ENCODE measurements at regions not wholly inside any gene's neighbourhood (a gene's known extent, or its start where the extent isn't known, plus 50 kb on each side); places are given as distances from the start of the nearest gene placed in this dataset.
"Not testable (repeated sequence)": the region's sequence is repeated elsewhere in the genome, so short reads cannot be mapped to it uniquely, and the experiment has no call there.

DNA sequence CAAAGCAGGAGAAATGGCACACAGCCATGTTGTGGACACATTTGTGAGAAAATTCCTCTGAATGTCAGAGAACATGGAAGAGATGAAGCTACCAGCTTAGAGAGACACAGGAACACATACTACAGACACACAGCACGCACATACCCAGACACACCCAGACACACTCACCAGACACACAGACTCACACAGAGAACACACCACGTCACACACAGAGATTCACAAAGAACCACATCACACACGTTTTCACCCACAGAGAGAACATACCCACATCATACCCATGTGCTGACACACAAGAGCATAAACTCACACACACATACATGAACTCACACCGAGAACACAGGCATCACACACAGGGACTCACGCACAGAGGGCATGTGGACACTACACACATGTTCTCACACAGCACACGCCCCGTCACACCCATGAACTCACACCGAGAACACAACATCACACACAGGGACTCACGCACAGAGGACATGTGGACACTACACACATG, 124.9 kb downstream of the METRNL start:
- DNase-seq: no peak

DNA sequence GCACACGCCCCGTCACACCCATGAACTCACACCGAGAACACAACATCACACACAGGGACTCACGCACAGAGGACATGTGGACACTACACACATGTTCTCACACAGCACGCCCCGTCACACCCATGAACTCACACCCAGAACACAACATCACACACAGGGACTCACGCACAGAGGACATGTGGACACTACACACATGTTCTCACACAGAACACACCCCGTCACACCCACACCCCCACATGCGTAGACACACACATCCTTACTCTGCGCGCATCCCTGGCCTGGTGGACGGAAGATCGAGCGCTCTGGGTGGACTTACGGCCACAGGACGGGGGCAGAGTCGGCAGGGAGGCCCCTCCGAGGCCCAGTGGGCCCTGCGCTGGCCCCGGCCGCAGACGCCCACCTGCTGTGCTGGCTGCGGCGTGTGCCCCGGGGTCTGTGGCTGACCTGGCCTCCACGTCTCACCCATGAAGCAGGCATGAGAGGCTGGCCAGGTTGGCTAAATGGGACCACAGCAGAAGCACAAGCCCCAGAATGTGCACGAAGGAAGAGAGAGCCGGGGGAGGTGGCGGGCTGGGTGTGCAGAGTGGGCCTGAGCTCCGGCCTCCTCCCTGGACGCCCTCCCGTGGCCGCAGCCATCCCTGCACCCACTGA, 125.5 kb downstream of the METRNL start:
- DNase-seq: not testable (repeated sequence)

DNA sequence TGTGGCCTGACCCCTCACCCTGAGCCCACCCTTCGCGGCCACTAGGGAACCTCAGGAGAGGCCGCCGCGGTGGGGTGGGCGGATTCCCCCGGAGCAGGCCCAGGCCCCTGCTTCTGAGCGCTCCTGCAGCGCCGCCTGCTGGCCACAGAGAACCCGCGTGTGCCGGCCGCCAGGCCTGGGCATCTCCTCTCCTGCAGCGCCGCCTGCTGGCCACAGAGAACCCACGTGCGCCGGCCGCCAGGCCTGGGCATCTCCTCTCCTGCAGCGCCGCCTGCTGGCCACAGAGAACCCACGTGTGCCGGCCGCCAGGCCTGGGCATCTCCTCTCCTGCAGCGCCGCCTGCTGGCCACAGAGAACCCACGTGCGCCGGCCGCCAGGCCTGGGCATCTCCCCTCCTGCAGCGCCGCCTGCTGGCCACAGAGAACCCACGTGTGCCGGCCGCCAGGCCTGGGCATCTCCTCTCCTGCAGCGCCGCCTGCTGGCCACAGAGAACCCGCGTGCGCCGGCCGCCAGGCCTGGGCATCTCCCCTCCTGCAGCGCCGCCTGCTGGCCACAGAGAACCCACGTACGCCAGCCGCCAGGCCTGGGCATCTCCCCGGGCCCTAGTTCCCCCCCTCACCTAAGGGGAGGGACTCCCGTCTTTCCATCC, 126.1 kb downstream of the METRNL start:
- DNase-seq: not testable (repeated sequence)

DNA sequence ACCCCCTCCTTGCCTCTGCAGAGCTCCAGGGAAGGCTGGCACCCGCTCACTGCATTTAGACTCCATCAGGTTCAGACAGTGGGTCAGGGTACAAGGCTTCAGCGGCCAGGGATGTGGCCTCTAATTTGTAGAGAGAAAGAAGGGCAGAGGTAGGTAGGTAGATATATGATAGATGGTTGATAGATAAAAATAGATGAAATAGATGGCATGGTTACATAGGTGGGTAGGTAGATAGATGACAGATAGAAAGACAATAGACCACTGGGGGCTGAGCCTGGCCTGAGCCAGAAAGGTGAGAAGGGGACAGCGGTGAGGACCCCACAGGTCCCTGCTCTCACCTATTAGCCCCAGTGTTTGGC, 126.6 kb downstream of the METRNL start:
- not testable (repeated sequence) for DNase-seq

DNA sequence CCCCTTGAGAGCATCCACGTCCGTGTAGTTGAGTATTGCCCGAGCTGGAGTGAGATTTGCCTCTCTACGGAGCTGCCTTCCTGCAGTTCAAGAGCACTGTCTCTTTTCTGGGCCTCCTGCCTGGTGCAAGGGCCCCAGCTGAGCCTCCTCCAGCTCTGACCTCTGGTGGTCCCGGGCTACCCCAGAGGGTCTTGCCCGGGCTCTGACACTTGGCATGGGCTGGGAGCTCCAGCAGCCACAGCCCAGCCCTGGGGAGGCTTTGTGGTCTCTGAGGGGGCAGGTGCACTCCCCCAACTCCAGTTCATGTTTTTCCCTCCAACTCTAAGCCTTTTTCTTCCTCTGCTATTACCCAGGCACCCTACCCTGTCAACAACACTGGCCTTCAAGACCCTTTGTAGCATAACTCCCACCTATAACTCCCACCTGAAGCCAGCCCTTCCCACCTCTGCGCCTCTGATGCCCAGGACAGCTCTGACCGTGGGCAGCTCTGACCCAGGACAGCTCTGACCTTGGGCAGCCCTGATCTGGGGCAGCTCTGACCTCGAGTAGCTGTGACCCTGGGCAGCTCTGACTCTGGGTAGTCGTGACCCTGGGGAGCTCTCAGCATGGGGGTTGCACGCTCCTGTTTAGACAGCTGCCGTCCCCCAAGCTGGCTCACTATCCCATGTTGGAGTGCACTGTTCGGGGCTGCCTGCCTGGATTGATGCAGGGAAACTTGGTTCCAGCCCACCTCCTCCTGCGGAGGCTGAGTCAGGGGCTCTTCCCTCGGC, 127.6 kb downstream of the METRNL start:
- DNase-seq: not testable (repeated sequence)

DNA sequence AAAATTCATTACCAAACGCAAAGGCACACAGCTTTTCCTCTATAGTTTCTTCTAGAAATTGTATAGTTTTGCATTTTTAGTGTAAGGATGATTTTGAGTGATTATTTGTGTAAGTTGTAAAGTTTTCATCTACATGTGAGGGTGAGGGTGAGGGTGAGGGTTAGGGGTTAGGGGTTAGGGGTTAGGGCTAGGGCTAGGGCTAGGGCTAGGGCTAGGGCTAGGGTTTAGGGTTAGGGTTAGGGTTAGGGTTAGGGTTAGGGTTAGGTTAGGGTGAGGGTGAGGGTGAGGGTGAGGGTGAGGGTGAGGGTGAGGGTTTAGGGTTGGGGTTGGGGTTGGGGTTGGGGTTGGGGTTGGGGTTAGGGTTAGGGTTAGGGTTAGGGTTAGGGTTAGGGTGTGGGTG, 167.6 kb downstream of the METRNL start:
- DNase-seq: not testable (repeated sequence)

Measured in 8988T (cell line).